Suprapubic skin (tissue), 4 donors: ENCODE measurements at regions not wholly inside any gene's neighbourhood (a gene's known extent, or its start where the extent isn't known, plus 50 kb on each side); places are given as distances from the start of the nearest gene placed in this dataset.
A peak's percentile ranks its signal among the peaks of the same experiment; 100 is the strongest.
"Not testable (repeated sequence)": the region's sequence is repeated elsewhere in the genome, so short reads cannot be mapped to it uniquely, and the experiment has no call there.

Experiments used
- DNase-seq, 2 donors: peaks; one replicate each; pipeline ENCODE4 v3.0.0-alpha.2; 2019; ENCODE audit warnings: low spot score in 2 of 2
- H3K27ac ChIP-seq: fragments of 200-600 bp; sonication (generic); one replicate; pipeline ENCODE4 v1.5.1; 2019
- H3K27me3 ChIP-seq: fragments of 200-600 bp; sonication (generic); one replicate; pipeline ENCODE4 v1.5.1; 2019
- H3K36me3 ChIP-seq: fragments of 200-600 bp; sonication (generic); one replicate; pipeline ENCODE4 v1.5.1; 2019
- H3K4me1 ChIP-seq: fragments of 200-600 bp; sonication (generic); one replicate; pipeline ENCODE4 v1.5.1; 2019
- H3K4me3 ChIP-seq: fragments of 200-600 bp; sonication (generic); one replicate; pipeline ENCODE4 v1.5.1; 2019; ENCODE audit warnings: mild to moderate bottlenecking
- H3K9me3 ChIP-seq: fragments of 200-600 bp; sonication (generic); one replicate; pipeline ENCODE4 v1.5.1; 2019
- CTCF ChIP-seq, 2 donors: fragments of 200-600 bp in 1 of 2; fragments of 450-650 bp in 1 of 2; sonication (generic) in 1 of 2; IDR thresholded peaks; one replicate each; pipeline ENCODE4 v1.5.1; 2016 to 2019; ENCODE audit warnings: antibody characterized with exemption in 2 of 2, mild to moderate bottlenecking in 1 of 2, moderate library complexity in 1 of 2
- EP300 ChIP-seq: sonication (generic); formaldehyde crosslinking; IDR thresholded peaks from one replicate; pipeline ENCODE4 v1.6.1; 2017; ENCODE audit warnings: antibody characterized with exemption
- POLR2A ChIP-seq, 2 donors: fragments of 450-650 bp; IDR thresholded peaks; one replicate each; pipeline ENCODE4 v1.6.1; 2017; ENCODE audit warnings: antibody characterized with exemption in 2 of 2, mild to moderate bottlenecking in 2 of 2, moderate library complexity in 2 of 2
- POLR2AphosphoS5 ChIP-seq, 3 donors: sonication (generic); formaldehyde crosslinking; IDR thresholded peaks; one replicate each; pipeline ENCODE4 v1.6.1; 2017; ENCODE audit warnings: antibody characterized with exemption in 3 of 3
- WGBS: methylation state at CpG from one replicate; pipeline ENCODE4 v1.1.5; 2018; 5-methylcytosine and 5-hydroxymethylcytosine counted together

- H3K4me3 ChIP-seq, result no peak overlapping the region
- H3K9me3 ChIP-seq, result no peaks in the 10 kb centered on the region
- no peaks in the 10 kb centered on the region for H3K4me1 ChIP-seq
- no peak for TF ChIP-seq EP300
- no peak for TF ChIP-seq CTCF (IDR thresholded peaks at IDR 0.05)
- no peak for TF ChIP-seq POLR2AphosphoS5 (IDR thresholded peaks at IDR 0.05)
- TF ChIP-seq POLR2A (IDR thresholded peaks at IDR 0.05), result no peak
- no peaks in the 10 kb centered on the region for H3K27me3 ChIP-seq
- 85% methylated on average over 4 of the region's 4 CpGs for whole genome bisulfite sequencing
- H3K36me3 ChIP-seq, result no peaks in the 10 kb centered on the region
- H3K27ac ChIP-seq, result no peak overlapping the region
- peak in 1 of 2 donors; percentile 32 for DNase-seq
These were observed 503.7 kb downstream of the MATN1 start for GRCh38 chr1:30219675-30220074.

GRCh38 chr1:30218438-30218837 is 504.9 kb downstream of the MATN1 start:
- no peak for DNase-seq

GRCh38 chr1:30216602-30217001 is 506.8 kb downstream of the MATN1 start:
- 84% methylated on average over 7 of the region's 7 CpGs for WGBS
- no peaks in the 10 kb centered on the region for H3K4me1 ChIP-seq

More at GRCh38 chr1:30218438-30218837, 504.9 kb downstream of the MATN1 start:
- H3K4me3 ChIP-seq, result no peak overlapping the region
- no peaks in the 10 kb centered on the region for H3K4me1 ChIP-seq
- H3K9me3 ChIP-seq, result no peaks in the 10 kb centered on the region
- no peaks in the 10 kb centered on the region for H3K36me3 ChIP-seq
- peaks cover 4% of the 10 kb centered on the region for H3K27me3 ChIP-seq
- no peak overlapping the region for H3K27ac ChIP-seq
- TF ChIP-seq EP300, result no peak
- no peak for TF ChIP-seq CTCF (IDR thresholded peaks at IDR 0.05)
- no peak for TF ChIP-seq POLR2A (IDR thresholded peaks at IDR 0.05)
- no peak for TF ChIP-seq POLR2AphosphoS5 (IDR thresholded peaks at IDR 0.05)
- WGBS, result 39% methylated on average over 2 of the region's 2 CpGs

GRCh38 chr1:30213936-30214335 is 509.4 kb downstream of the MATN1 start:
- H3K27me3 ChIP-seq, result peaks cover 6% of the 10 kb centered on the region
- peak in 1 of 2 donors; percentile 9 for DNase-seq
- H3K36me3 ChIP-seq, result no peaks in the 10 kb centered on the region
- WGBS, result 77% methylated on average over 7 of the region's 7 CpGs
- no peaks in the 10 kb centered on the region for H3K4me1 ChIP-seq
- H3K9me3 ChIP-seq, result no peaks in the 10 kb centered on the region
- TF ChIP-seq POLR2AphosphoS5 (IDR thresholded peaks at IDR 0.05) (no peak), POLR2A (IDR thresholded peaks at IDR 0.05) (no peak), CTCF (IDR thresholded peaks at IDR 0.05) (no peak), EP300 (no peak)
- H3K27ac ChIP-seq, result no peak overlapping the region
- H3K4me3 ChIP-seq, result no peak overlapping the region

More at GRCh38 chr1:30216602-30217001, 506.8 kb downstream of the MATN1 start:
- peaks cover 6% of the 10 kb centered on the region for H3K27me3 ChIP-seq
- H3K9me3 ChIP-seq, result no peaks in the 10 kb centered on the region
- H3K27ac ChIP-seq, result no peak overlapping the region
- DNase-seq, result peak in 1 of 2 donors; percentile 4
- no peak overlapping the region for H3K4me3 ChIP-seq
- no peaks in the 10 kb centered on the region for H3K36me3 ChIP-seq
- TF ChIP-seq POLR2AphosphoS5 (IDR thresholded peaks at IDR 0.05), result no peak
- TF ChIP-seq EP300, result no peak
- no peak for TF ChIP-seq POLR2A (IDR thresholded peaks at IDR 0.05)
- no peak for TF ChIP-seq CTCF (IDR thresholded peaks at IDR 0.05)

GRCh38 chr1:30207962-30208361 is 515.4 kb downstream of the MATN1 start:
- H3K9me3 ChIP-seq, DNase-seq, H3K27ac ChIP-seq, H3K36me3 ChIP-seq, H3K27me3 ChIP-seq, H3K4me1 ChIP-seq, H3K4me3 ChIP-seq: not testable (repeated sequence)
- WGBS, result 88% methylated on average over 1 of the region's 1 CpG

- not testable (repeated sequence) for DNase-seq, H3K4me3 ChIP-seq, H3K4me1 ChIP-seq, H3K27ac ChIP-seq, H3K27me3 ChIP-seq, H3K9me3 ChIP-seq, H3K36me3 ChIP-seq
- 92% methylated on average over 5 of the region's 5 CpGs for WGBS
These were observed 516.8 kb downstream of the MATN1 start for GRCh38 chr1:30206631-30207030.

- H3K27ac ChIP-seq, H3K9me3 ChIP-seq, DNase-seq, H3K4me3 ChIP-seq, H3K36me3 ChIP-seq, H3K4me1 ChIP-seq, H3K27me3 ChIP-seq: not testable (repeated sequence)
- 65% methylated on average over 5 of the region's 5 CpGs for WGBS
These were observed 518.5 kb downstream of the MATN1 start for GRCh38 chr1:30204916-30205315.
